ENCODE measurements at regions not wholly inside any gene's neighbourhood (a gene's known extent, or its start where the extent isn't known, plus 50 kb on each side); places are given as distances from the start of the nearest gene placed in this dataset.

DNA sequence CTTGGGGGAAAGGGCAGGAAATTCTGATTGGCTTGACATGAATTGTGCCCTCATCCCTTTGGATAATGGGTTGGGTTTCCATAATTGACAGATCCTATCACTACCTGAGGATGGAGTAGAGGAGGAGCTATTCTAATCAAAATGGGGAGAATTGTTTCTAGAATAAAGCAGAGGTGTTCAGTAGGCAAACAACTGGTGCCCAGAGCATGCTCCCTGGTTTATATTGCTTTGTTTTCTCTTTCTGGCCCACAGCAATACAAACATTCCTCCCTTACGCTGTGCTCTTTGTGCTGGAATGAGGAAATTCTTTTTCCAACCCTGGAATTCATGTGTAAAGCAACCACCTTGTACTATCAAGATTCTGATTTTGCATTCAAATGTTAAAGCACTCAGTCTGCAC is 147.4 kb downstream of the RASSF9 start:
- TF ChIP-seq, protein P1, sequence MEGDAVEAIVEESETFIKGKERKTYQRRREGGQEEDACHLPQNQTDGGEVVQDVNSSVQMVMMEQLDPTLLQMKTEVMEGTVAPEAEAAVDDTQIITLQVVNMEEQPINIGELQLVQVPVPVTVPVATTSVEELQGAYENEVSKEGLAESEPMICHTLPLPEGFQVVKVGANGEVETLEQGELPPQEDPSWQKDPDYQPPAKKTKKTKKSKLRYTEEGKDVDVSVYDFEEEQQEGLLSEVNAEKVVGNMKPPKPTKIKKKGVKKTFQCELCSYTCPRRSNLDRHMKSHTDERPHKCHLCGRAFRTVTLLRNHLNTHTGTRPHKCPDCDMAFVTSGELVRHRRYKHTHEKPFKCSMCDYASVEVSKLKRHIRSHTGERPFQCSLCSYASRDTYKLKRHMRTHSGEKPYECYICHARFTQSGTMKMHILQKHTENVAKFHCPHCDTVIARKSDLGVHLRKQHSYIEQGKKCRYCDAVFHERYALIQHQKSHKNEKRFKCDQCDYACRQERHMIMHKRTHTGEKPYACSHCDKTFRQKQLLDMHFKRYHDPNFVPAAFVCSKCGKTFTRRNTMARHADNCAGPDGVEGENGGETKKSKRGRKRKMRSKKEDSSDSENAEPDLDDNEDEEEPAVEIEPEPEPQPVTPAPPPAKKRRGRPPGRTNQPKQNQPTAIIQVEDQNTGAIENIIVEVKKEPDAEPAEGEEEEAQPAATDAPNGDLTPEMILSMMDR (conservative IDR thresholded peaks at IDR 0.05), result no peak
- no peak for TF ChIP-seq ZFX (IDR thresholded peaks at IDR 0.05)

All from C4-2B (cell line).